Cardiac muscle cell (in vitro differentiated cells and primary cell): ENCODE measurements at regions not wholly inside any gene's neighbourhood (a gene's known extent, or its start where the extent isn't known, plus 50 kb on each side); places are given as distances from the start of the nearest gene placed in this dataset.

ENCODE experiments used
- DNase-seq, 2 donors: peaks; one replicate each; pipeline versions ENCODE4 v3.0.0 to v3.0.0-alpha.2; 2010 to 2017; ENCODE audit warnings: low read depth in 1 of 2, low spot score in 1 of 2
- H3K27ac ChIP-seq: fragments of 200-600 bp; sonication (generic); 2 replicates; pipeline ENCODE4 v1.5.1; 2016
- H3K27me3 ChIP-seq: fragments of 200-600 bp; sonication (generic); 2 replicates; pipeline ENCODE4 v1.6.0; 2016; ENCODE audit warnings: control low read depth
- H3K36me3 ChIP-seq: fragments of 200-600 bp; sonication (generic); 2 replicates; pipeline ENCODE4 v1.5.1; 2016; ENCODE audit warnings: control low read depth
- H3K4me1 ChIP-seq: fragments of 200-600 bp; sonication (generic); 2 replicates; pipeline ENCODE4 v1.8.1; 2017; ENCODE audit warnings: low read depth, mild to moderate bottlenecking, mixed run types
- H3K4me3 ChIP-seq: fragments of 200-600 bp; sonication (generic); 2 replicates; pipeline ENCODE4 v1.5.1; 2016; ENCODE audit warnings: mild to moderate bottlenecking
- H3K9me3 ChIP-seq: fragments of 200-600 bp; sonication (generic); 2 replicates; pipeline ENCODE4 v1.5.1; 2017; ENCODE audit warnings: low read depth, mild to moderate bottlenecking, control low read depth
- CTCF ChIP-seq: IDR thresholded peaks from 2 replicates; pipeline ENCODE4 v1.5.1; 2012; ENCODE audit warnings: low read depth, mild to moderate bottlenecking, low read length

GRCh38 chr4:96913441-96914080 lies 1073.7 kb downstream of the PDHA2 start:
- DNase-seq: peak in 1 of 2 donors; percentile 33

GRCh38 chr4:96916711-96917110 lies 1076.8 kb downstream of the PDHA2 start:
- DNase-seq: no peak
- no peaks in the 10 kb centered on the region for H3K27me3 ChIP-seq
- no peak overlapping the region for H3K4me3 ChIP-seq
- no peaks in the 10 kb centered on the region for H3K36me3 ChIP-seq
- H3K4me1 ChIP-seq: no peaks in the 10 kb centered on the region
- H3K9me3 ChIP-seq: no peaks in the 10 kb centered on the region
- no peak overlapping the region for H3K27ac ChIP-seq
- TF ChIP-seq CTCF: no peak

More at GRCh38 chr4:96913441-96914080, 1073.7 kb downstream of the PDHA2 start:
- Histone ChIP-seq H3K27ac (no peak overlapping the region), H3K4me3 (no peak overlapping the region), H3K36me3 (no peaks in the 10 kb centered on the region), H3K9me3 (no peaks in the 10 kb centered on the region), H3K27me3 (no peaks in the 10 kb centered on the region), H3K4me1 (no peaks in the 10 kb centered on the region)
- no peak for TF ChIP-seq CTCF

GRCh38 chr4:96936886-96937285 lies 1097.0 kb downstream of the PDHA2 start:
- DNase-seq: no peak
- no peak for TF ChIP-seq CTCF
- Histone ChIP-seq H3K4me1 (peaks cover 2% of the 10 kb centered on the region), H3K36me3 (no peaks in the 10 kb centered on the region), H3K27ac (no peak overlapping the region), H3K4me3 (no peak overlapping the region), H3K9me3 (no peaks in the 10 kb centered on the region), H3K27me3 (no peaks in the 10 kb centered on the region)

GRCh38 chr4:96946552-96946951 lies 1106.7 kb downstream of the PDHA2 start:
- H3K4me3 ChIP-seq: no peak overlapping the region
- TF ChIP-seq CTCF: no peak
- H3K27ac ChIP-seq: no peak overlapping the region
- H3K27me3 ChIP-seq: no peaks in the 10 kb centered on the region
- H3K36me3 ChIP-seq: no peaks in the 10 kb centered on the region
- H3K4me1 ChIP-seq: no peaks in the 10 kb centered on the region
- DNase-seq: no peak
- no peaks in the 10 kb centered on the region for H3K9me3 ChIP-seq

GRCh38 chr4:96952610-96953009 lies 1112.7 kb downstream of the PDHA2 start:
- no peaks in the 10 kb centered on the region for H3K27me3 ChIP-seq
- H3K27ac ChIP-seq: no peak overlapping the region
- H3K9me3 ChIP-seq: no peaks in the 10 kb centered on the region
- no peaks in the 10 kb centered on the region for H3K36me3 ChIP-seq
- DNase-seq: no peak
- no peak overlapping the region for H3K4me3 ChIP-seq
- TF ChIP-seq CTCF: no peak
- no peaks in the 10 kb centered on the region for H3K4me1 ChIP-seq
